HG03066 (cell line): ENCODE measurements at regions not wholly inside any gene's neighbourhood (a gene's known extent, or its start where the extent isn't known, plus 50 kb on each side); places are given as distances from the start of the nearest gene placed in this dataset.
"Not testable (repeated sequence)": the region's sequence is repeated elsewhere in the genome, so short reads cannot be mapped to it uniquely, and the experiment has no call there.

Source experiments
- ATAC-seq: cut with Tn5 transposase; IDR thresholded peaks from one replicate; pipeline ENCODE4 v1.9.1; 2021; ENCODE audit warnings: low read depth; ENCODE audit not compliant: unreplicated experiment

GRCh38 chr10:124173298-124173900, 80.0 kb upstream of the CHST15 start:
- no peak for ATAC-seq

GRCh38 chr10:124172181-124172916, 79.0 kb upstream of the CHST15 start:
- ATAC-seq, result no peak

DNA sequence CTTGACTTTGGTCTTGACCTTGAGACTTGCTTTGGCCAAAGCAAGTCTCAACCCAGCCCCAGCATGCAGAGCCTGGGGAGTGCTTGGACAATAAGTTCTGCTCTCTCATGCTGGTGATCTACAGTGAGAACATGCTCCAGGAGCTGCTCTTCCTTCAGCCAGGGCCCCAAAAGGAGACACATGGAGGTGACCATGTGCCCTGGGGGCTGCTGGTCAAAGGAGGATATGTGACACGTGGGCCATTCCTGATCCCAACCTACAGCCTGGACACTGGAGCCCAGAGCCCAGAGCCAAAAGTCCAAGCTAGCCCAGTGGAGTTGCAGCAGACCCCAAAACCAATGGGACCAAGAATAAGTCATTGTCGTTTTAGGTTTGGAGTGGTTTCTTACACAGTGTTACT, 78.2 kb upstream of the CHST15 start:
- no peak for ATAC-seq

- ATAC-seq, result no peak
Measured at GRCh38 chr10:124170631-124171030, 77.2 kb upstream of the CHST15 start.

- no peak for ATAC-seq
Measured at GRCh38 chr10:124168991-124169802, 75.8 kb upstream of the CHST15 start.

DNA sequence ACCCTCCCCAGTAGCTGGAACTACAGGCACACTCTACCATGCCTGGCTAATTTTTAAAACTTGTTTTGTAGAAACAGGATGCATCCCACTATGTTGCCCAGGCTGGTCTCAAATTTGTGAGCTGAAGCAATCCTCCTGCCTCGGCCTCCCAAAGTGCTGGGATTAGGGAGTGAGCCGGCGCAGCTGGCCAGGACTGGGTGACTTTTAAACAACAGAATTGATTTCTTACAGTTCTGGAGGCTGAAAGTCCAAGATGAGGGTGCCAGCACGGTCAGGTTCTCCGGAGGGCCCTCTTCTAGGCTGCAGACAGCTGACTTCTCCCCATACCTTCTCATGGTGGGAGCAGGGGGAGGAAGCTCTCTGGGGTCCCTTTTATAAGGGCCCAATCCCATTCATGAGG, 75.2 kb upstream of the CHST15 start:
- ATAC-seq, result no peak

DNA sequence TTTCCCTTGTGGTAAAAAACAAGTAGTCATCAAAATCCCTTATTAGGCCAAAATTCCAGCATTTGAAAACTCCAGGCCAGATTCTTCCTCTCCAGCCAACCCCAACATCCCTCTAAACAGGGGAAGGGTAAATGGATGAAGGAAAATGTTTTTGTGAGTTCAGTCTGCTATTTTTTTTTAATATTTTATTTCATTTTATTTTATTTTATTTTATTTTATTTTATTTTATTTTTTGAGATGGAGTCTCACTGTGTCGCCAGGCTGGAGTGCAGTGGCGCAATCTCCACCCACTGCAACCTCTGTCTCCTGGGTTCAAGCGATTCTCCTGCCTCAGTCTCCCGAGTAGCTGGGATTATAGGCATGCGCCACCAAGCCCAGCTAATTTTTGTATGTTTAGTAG, 74.5 kb upstream of the CHST15 start:
- ATAC-seq, result not testable (repeated sequence)

GRCh38 chr10:124166431-124167125, 73.2 kb upstream of the CHST15 start:
- ATAC-seq, result no peak

DNA sequence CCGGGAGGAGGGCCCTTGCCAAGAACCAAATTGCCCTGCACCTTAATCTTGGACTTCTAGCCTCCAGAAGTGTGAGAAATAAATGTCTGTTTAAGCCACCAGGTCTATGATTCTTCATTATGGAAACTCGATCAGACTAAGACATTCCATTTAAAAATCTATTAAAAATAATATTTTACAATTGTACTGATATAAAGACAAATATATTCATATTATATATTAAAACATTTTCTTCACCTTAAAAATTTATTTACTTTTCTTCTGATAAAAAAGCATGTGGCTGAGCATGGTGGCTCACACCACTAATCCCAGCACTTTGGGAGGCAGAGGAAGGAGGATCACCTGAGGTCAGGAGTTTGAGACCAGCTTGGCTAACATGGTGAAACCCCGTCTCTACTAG, 72.4 kb upstream of the CHST15 start:
- ATAC-seq, result no peak

DNA sequence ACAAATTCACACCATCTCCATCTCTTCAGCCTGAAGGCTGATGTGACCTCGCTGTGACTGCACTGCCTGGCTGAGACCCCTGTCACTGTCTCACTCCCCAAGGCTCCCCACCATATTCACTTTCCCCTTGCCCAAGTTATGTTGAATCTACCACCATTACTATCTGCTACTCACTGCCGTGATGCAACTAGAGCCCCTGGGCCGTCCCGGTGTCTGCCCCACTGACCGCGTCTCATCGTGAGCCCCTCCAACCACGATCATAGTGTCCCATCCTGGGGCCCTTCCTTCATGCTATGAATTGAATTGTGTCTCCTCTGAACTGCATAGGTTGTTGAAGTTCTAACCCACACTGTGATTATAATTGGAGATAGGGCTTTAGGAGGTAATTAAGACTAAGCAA, 71.9 kb upstream of the CHST15 start:
- no peak for ATAC-seq

GRCh38 chr10:124164264-124164663, 70.9 kb upstream of the CHST15 start:
- no peak for ATAC-seq

DNA sequence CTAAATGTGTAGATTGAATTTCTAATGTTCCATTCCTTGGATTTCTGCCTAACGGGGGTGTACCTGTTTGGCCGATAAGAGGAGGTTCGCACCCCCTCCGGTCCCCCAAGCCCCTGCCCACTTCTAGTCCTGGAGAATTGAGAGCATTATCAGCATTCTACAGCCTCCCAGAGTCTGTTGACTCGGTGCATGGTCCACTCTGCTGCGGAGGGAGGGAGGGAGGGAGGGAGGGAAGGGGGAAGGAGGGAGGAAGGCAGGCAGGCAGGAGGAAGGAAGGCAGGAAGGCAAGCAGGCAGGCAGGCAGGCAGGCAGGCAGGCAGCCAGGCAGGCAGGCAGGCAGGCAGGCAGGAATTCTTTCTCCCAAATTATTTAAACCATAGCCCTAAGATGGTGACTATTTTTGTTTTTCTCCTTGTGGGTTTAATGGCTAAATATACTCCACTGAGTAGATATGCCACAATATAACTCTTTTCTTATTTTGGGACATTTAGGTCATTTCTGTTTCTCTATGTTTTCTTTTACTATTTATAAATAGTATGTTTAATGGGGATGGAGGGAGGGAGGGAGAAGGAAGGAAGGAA, 69.5 kb upstream of the CHST15 start:
- no peak for ATAC-seq

GRCh38 chr10:124162136-124162535, 68.7 kb upstream of the CHST15 start:
- ATAC-seq, result no peak

DNA sequence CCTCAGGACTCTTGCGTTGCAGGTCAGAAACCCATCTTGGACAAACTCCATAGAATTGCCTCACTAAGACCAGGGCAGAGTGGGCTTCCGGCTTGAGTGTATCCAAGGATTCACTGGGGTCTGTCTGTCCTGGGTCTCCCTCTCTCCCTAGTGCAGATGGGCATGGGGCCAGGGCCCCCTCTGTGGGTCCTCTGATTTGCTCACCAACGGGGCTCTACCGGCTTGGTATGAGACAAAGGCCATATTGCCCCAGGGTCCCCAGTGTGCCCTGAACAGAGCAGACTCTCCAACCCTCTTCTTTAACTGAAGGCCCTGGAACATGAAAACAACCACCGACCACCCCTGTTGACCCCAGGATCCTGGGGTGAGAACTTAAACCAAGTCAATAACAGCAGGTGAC, 68.2 kb upstream of the CHST15 start:
- ATAC-seq, result no peak

DNA sequence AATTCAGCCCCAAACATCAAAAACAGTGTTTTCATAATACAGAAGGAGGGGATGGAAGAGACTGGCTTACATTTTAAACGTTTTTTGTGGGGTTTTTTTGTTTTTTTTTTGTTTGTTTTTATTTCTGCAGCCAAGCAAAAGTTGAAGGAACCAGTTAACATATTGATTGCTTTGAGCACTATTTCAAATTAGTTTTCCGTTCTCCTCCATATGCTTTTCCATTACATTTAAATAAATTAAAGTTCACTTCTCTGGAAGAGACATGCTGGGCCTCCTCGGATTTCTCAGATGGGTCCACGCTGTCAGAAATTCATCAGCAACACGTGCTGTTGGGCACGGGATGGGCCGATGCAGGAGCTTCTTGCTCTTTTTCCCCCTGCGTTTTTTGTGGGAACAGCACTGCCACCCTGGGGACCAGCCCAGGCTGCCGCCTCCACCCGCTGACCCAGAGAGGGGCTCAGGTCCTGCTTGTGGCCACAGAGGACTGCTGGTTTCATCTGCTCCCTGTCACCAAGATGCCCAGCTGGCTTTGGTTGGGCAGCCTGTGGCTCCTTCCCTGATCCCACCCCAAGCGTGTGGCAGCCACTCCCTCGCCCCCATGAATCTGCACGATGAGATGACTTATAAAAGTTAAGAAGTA, 67.7 kb upstream of the CHST15 start:
- no peak for ATAC-seq

- no peak for ATAC-seq
Measured at GRCh38 chr10:124160176-124160575, 66.8 kb upstream of the CHST15 start.

DNA sequence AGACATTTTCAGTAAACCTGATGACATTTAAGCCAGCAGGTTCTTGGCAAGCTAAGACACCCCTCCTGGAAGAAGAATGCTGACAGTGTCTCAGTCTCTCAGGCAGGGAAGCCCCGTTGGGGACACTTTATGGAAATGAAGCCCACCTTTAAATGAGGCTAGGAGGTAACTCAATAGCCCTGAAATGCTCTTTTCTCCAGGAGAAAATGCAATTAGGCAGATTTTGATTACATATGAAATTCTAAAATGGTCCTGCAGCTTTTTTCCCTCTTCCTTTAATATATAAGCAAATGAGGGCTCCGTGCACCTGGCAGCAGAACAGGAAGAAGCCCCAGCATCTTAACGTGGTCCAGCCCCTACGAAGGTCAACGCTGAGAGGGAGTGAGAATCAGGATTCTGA, 65.8 kb upstream of the CHST15 start:
- ATAC-seq, result no peak

GRCh38 chr10:124158592-124158991, 65.2 kb upstream of the CHST15 start:
- no peak for ATAC-seq

DNA sequence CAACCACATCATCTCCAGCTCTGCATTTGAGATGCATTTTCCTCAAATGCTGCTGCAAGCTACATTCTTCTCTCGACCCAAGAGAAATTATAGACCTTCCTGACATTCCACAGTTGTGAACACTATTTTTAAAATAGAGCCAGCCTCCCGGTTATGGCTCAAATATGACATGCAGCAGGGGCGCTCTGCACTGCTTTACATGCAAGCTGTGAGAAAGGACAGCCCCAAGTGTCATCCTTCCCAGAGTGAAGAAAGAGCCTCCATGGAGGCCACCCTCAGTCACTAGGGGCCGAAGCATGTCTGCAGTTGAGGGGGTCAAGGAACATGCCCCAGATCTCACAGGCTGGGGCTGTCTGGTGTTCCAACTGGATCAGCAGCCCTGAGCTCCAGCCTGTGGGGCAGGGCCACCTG, 63.9 kb upstream of the CHST15 start:
- no peak for ATAC-seq

GRCh38 chr10:124156524-124157260, 63.3 kb upstream of the CHST15 start:
- no peak for ATAC-seq
